Smooth muscle cell (in vitro differentiated cells): ENCODE measurements at regions not wholly inside any gene's neighbourhood (a gene's known extent, or its start where the extent isn't known, plus 50 kb on each side); places are given as distances from the start of the nearest gene placed in this dataset.

Experiments
- DNase-seq: peaks from one replicate; lab custom pipeline; 2025; ENCODE audit not compliant: unreplicated experiment; lab: John Stamatoyannopoulos, UW
- H2AFZ ChIP-seq: fragments of 200-600 bp; sonication (generic); 2 replicates; pipeline ENCODE4 v1.6.0; 2016; ENCODE audit warnings: antibody characterized with exemption, low read depth, mild to moderate bottlenecking
- H3F3A ChIP-seq: fragments of 200-600 bp; sonication (generic); 2 replicates; pipeline ENCODE4 v1.6.0; 2017; ENCODE audit warnings: antibody characterized with exemption, low read depth
- H3K27ac ChIP-seq: fragments of 200-600 bp; sonication (generic); 2 replicates; pipeline ENCODE4 v1.5.1; 2016; ENCODE audit warnings: low read depth, mild to moderate bottlenecking
- H3K27me3 ChIP-seq: fragments of 200-600 bp; sonication (generic); 2 replicates; pipeline ENCODE4 v1.6.1; 2016; ENCODE audit warnings: low read depth, mild to moderate bottlenecking
- H3K36me3 ChIP-seq: fragments of 200-600 bp; sonication (generic); 2 replicates; pipeline ENCODE4 v1.5.1; 2016; ENCODE audit warnings: low read depth
- H3K4me1 ChIP-seq: fragments of 200-600 bp; sonication (generic); 2 replicates; pipeline ENCODE4 v1.5.1; 2016; ENCODE audit warnings: low read depth
- H3K4me2 ChIP-seq: fragments of 200-600 bp; sonication (generic); 2 replicates; pipeline ENCODE4 v1.6.0; 2016; ENCODE audit warnings: mild to moderate bottlenecking
- H3K4me3 ChIP-seq: fragments of 200-600 bp; sonication (generic); 2 replicates; pipeline ENCODE4 v1.5.1; 2016; ENCODE audit warnings: mild to moderate bottlenecking
- H3K79me2 ChIP-seq: fragments of 200-600 bp; sonication (generic); 2 replicates; pipeline ENCODE4 v1.6.0; 2016; ENCODE audit warnings: low read depth, mild to moderate bottlenecking
- H3K9ac ChIP-seq: fragments of 200-600 bp; sonication (generic); 2 replicates; pipeline ENCODE4 v1.6.0; 2016; ENCODE audit warnings: low read depth
- H3K9me3 ChIP-seq: fragments of 200-600 bp; sonication (generic); replicated peaks from 2 replicates; pipeline ENCODE4 v1.5.1; 2016; ENCODE audit warnings: low read depth
- H4K20me1 ChIP-seq: fragments of 200-600 bp; sonication (generic); 2 replicates; pipeline ENCODE4 v1.6.0; 2016; ENCODE audit warnings: low read depth
- CTCF ChIP-seq: fragments of 200-600 bp; sonication (generic); IDR thresholded peaks from 2 replicates; pipeline ENCODE4 v1.5.1; 2017; ENCODE audit warnings: borderline replicate concordance, mild to moderate bottlenecking, antibody characterized with exemption; ENCODE audit not compliant: insufficient read depth, poor library complexity, severe bottlenecking
- WGBS: methylation state at CpG from one replicate; pipeline ENCODE4 v1.1.7; 2016; ENCODE audit warnings: low lambda C conversion rate; 5-methylcytosine and 5-hydroxymethylcytosine counted together

GRCh38 chr3:21326704-21327475 is 424.1 kb downstream of the ZNF385D start:
- Histone ChIP-seq H3K27ac (peak overlapping the region; percentile 25), H3K4me3 (no peak overlapping the region), H4K20me1 (no peaks in the 10 kb centered on the region), H3F3A (peaks cover 3% of the 10 kb centered on the region), H3K9me3 (no peaks in the 10 kb centered on the region), H3K36me3 (no peaks in the 10 kb centered on the region), H3K4me2 (peak overlapping the region; percentile 34), H2AFZ (peak overlapping the region; percentile 41), H3K4me1 (peaks cover 10% of the 10 kb centered on the region), H3K9ac (no peak overlapping the region), H3K27me3 (no peaks in the 10 kb centered on the region), H3K79me2 (no peaks in the 10 kb centered on the region)
- no peak for TF ChIP-seq CTCF
- WGBS: 48% methylated on average over 3 of the region's 3 CpGs
- DNase-seq: no peak

GRCh38 chr3:21314688-21315087 is 436.3 kb downstream of the ZNF385D start:
- Histone ChIP-seq H3K36me3 (no peaks in the 10 kb centered on the region), H3K9me3 (no peaks in the 10 kb centered on the region), H3F3A (no peaks in the 10 kb centered on the region), H3K27ac (no peak overlapping the region), H3K4me3 (no peak overlapping the region), H3K4me2 (no peak overlapping the region), H3K27me3 (no peaks in the 10 kb centered on the region), H3K79me2 (no peaks in the 10 kb centered on the region), H3K4me1 (no peaks in the 10 kb centered on the region), H4K20me1 (no peaks in the 10 kb centered on the region), H3K9ac (no peak overlapping the region), H2AFZ (no peak overlapping the region)
- no peak for TF ChIP-seq CTCF
- DNase-seq: no peak
- 47% methylated on average over 2 of the region's 2 CpGs for WGBS

- no peaks in the 10 kb centered on the region for H3F3A ChIP-seq
- TF ChIP-seq CTCF: no peak
- H3K9ac ChIP-seq: no peak overlapping the region
- H2AFZ ChIP-seq: no peak overlapping the region
- no peaks in the 10 kb centered on the region for H3K36me3 ChIP-seq
- no peak for DNase-seq
- H3K4me2 ChIP-seq: no peak overlapping the region
- 100% methylated on average over 1 of the region's 1 CpG for WGBS
- H3K27ac ChIP-seq: no peak overlapping the region
- no peaks in the 10 kb centered on the region for H3K9me3 ChIP-seq
- H3K4me1 ChIP-seq: no peaks in the 10 kb centered on the region
- no peaks in the 10 kb centered on the region for H3K79me2 ChIP-seq
- H3K4me3 ChIP-seq: no peak overlapping the region
- H3K27me3 ChIP-seq: no peaks in the 10 kb centered on the region
- H4K20me1 ChIP-seq: no peaks in the 10 kb centered on the region
Observed at GRCh38 chr3:21310891-21311290, 440.1 kb downstream of the ZNF385D start.

GRCh38 chr3:21310161-21310560 is 440.8 kb downstream of the ZNF385D start:
- no peak overlapping the region for H3K4me3 ChIP-seq
- H3K4me1 ChIP-seq: no peaks in the 10 kb centered on the region
- WGBS: 86% methylated on average over 2 of the region's 2 CpGs
- no peaks in the 10 kb centered on the region for H3K36me3 ChIP-seq
- no peaks in the 10 kb centered on the region for H3K79me2 ChIP-seq
- no peaks in the 10 kb centered on the region for H3F3A ChIP-seq
- no peak for TF ChIP-seq CTCF
- no peak for DNase-seq
- H3K9me3 ChIP-seq: no peaks in the 10 kb centered on the region
- H3K27me3 ChIP-seq: no peaks in the 10 kb centered on the region
- no peak overlapping the region for H2AFZ ChIP-seq
- no peaks in the 10 kb centered on the region for H4K20me1 ChIP-seq
- no peak overlapping the region for H3K9ac ChIP-seq
- no peak overlapping the region for H3K27ac ChIP-seq
- H3K4me2 ChIP-seq: no peak overlapping the region
